ENCODE measurements at regions not wholly inside any gene's neighbourhood (a gene's known extent, or its start where the extent isn't known, plus 50 kb on each side); places are given as distances from the start of the nearest gene placed in this dataset.

DNA sequence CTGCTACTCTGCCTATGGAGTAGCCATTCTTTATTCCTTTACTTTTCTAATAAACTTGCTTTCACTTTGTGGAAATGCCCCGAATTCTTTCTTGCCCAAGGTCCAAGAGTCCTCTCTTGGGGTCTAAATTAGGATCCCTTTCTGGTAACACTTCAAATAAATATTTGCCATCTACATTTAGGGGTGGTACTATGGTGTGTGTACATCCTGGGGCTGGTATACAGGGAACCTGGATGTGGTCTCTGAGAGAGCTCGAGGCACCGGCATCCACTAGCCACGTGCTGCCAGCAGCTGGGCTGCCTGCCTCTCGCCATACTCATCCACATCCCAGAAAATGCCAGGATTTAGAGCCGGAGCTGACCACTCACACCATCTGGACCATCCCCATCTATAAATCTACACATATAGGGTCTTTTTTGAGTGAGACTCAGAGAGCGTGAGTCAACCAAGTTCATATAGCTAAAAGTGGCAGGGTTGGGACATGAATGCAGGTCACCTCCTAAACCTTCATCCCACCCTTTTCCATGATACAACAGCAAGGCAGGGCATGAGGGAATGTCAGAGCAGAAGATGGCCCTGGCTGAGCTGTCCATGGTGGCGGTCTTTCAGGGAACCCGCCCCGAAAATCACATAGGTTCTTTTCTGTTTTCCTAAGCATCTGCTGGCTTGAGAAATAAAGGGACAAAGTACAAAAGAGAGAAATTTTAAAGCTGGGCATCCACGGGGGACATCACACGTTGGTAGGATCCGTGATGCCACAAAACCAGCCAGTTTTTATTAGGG, 76.6 kb upstream of the F3 start:
- no peak for DNase-seq
- H3K36me3 ChIP-seq (ENCODE audit: control insufficient read depth, insufficient read depth, low read length): no peaks in the 10 kb centered on the region
- Mint-ChIP-seq H3K9me3 (ENCODE audit: unreplicated experiment) (no peaks in the 10 kb centered on the region), H3K27ac (ENCODE audit: unreplicated experiment) (peak overlapping the region; percentile 86), H3K4me1 (ENCODE audit: low read depth, unreplicated experiment) (peaks cover 17% of the 10 kb centered on the region), H3K36me3 (ENCODE audit: insufficient read depth, unreplicated experiment) (peaks cover 13% of the 10 kb centered on the region), H3K27me3 (ENCODE audit: insufficient read depth, unreplicated experiment) (no peaks in the 10 kb centered on the region), H3K4me3 (ENCODE audit: unreplicated experiment) (no peak overlapping the region)
- H3K9me3 ChIP-seq: peaks cover 4% of the 10 kb centered on the region; the same call in 1 of the 2 replicates
- intact Hi-C loops (cut with micrococcal nuclease; ENCODE audit: unreplicated experiment): loop anchor here (2.0 kb wide), 2 partner anchors 15 to 37 kb away; no protein-coding TSS in a partner anchor
- TF ChIP-seq CTCF (IDR thresholded peaks at IDR 0.05; ENCODE audit: insufficient read depth in 1 of 2, low read depth in 1 of 2, low read length in 1 of 2, severe bottlenecking in 1 of 2, unreplicated experiment in 1 of 2): no peak
- H3K27me3 ChIP-seq (replicated peaks; ENCODE audit: control insufficient read depth, insufficient read depth, low read length): no peaks in the 10 kb centered on the region
- peaks cover 52% of the 10 kb centered on the region for H3K4me1 ChIP-seq
- no TSS peak for BruUV-seq (replicated peaks)
- CTCF ChIA-PET: no interaction called here
- POLR2A ChIA-PET: no interaction called here
- H3K4me3 ChIP-seq (ENCODE audit: low read depth, low read length): no peak overlapping the region

GRCh38 chr1:94617134-94617805, 75.7 kb upstream of the F3 start:
- no peak for DNase-seq
- ChIA-PET POLR2A (no interaction called here), CTCF (interaction anchor here (1.0 kb wide), 1 partner anchor 44 kb away, joined by 3 read pairs; no protein-coding TSS in a partner anchor)
- intact Hi-C loops (cut with micrococcal nuclease; ENCODE audit: unreplicated experiment): loop anchor here (2.0 kb wide), 2 partner anchors 14 to 38 kb away; no protein-coding TSS in a partner anchor
- Histone ChIP-seq H3K27me3 (replicated peaks; ENCODE audit: control insufficient read depth, insufficient read depth, low read length) (no peaks in the 10 kb centered on the region), H3K36me3 (ENCODE audit: control insufficient read depth, insufficient read depth, low read length) (no peaks in the 10 kb centered on the region), H3K4me3 (ENCODE audit: low read depth, low read length) (no peak overlapping the region), H3K9me3 (peaks cover 4% of the 10 kb centered on the region; the same call in 1 of the 2 replicates), H3K4me1 (peaks cover 50% of the 10 kb centered on the region)
- H3K36me3 Mint-ChIP-seq (ENCODE audit: insufficient read depth, unreplicated experiment): peaks cover 13% of the 10 kb centered on the region
- no peaks in the 10 kb centered on the region for H3K27me3 Mint-ChIP-seq (ENCODE audit: insufficient read depth, unreplicated experiment)
- no TSS peak for BruUV-seq (replicated peaks)
- TF ChIP-seq CTCF (IDR thresholded peaks at IDR 0.05; ENCODE audit: insufficient read depth in 1 of 2, low read depth in 1 of 2, low read length in 1 of 2, severe bottlenecking in 1 of 2, unreplicated experiment in 1 of 2): no peak
- no peaks in the 10 kb centered on the region for H3K9me3 Mint-ChIP-seq (ENCODE audit: unreplicated experiment)
- peak overlapping the region; percentile 86 for H3K27ac Mint-ChIP-seq (ENCODE audit: unreplicated experiment)
- peaks cover 26% of the 10 kb centered on the region for H3K4me1 Mint-ChIP-seq (ENCODE audit: low read depth, unreplicated experiment)
- H3K4me3 Mint-ChIP-seq (ENCODE audit: unreplicated experiment): peak overlapping the region; percentile 67

- no peaks in the 10 kb centered on the region for H3K36me3 ChIP-seq (ENCODE audit: control insufficient read depth, insufficient read depth, low read length)
- H3K9me3 ChIP-seq: peaks cover 4% of the 10 kb centered on the region; the same call in 1 of the 2 replicates
- H3K27me3 ChIP-seq (replicated peaks; ENCODE audit: control insufficient read depth, insufficient read depth, low read length): no peaks in the 10 kb centered on the region
- POLR2A ChIA-PET: interaction anchor here (0.8 kb wide), 1 partner anchor 89 kb away, joined by 5 read pairs; no protein-coding TSS in a partner anchor
- Mint-ChIP-seq H3K27ac (ENCODE audit: unreplicated experiment) (peak overlapping the region; percentile 86), H3K4me3 (ENCODE audit: unreplicated experiment) (peak overlapping the region; percentile 67), H3K4me1 (ENCODE audit: low read depth, unreplicated experiment) (peaks cover 27% of the 10 kb centered on the region), H3K27me3 (ENCODE audit: insufficient read depth, unreplicated experiment) (no peaks in the 10 kb centered on the region), H3K36me3 (ENCODE audit: insufficient read depth, unreplicated experiment) (peaks cover 13% of the 10 kb centered on the region), H3K9me3 (ENCODE audit: unreplicated experiment) (no peaks in the 10 kb centered on the region)
- intact Hi-C loops (cut with micrococcal nuclease; ENCODE audit: unreplicated experiment): loop anchor here (1.0 to 2.0 kb wide), 3 partner anchors 8 to 38 kb away; no protein-coding TSS in a partner anchor
- BruUV-seq (replicated peaks): no TSS peak
- CTCF ChIA-PET: interaction anchor here (1.0 kb wide), 1 partner anchor 45 kb away, joined by 3 read pairs; no protein-coding TSS in a partner anchor
- no peak for TF ChIP-seq CTCF (IDR thresholded peaks at IDR 0.05; ENCODE audit: insufficient read depth in 1 of 2, low read depth in 1 of 2, low read length in 1 of 2, severe bottlenecking in 1 of 2, unreplicated experiment in 1 of 2)
- peaks cover 56% of the 10 kb centered on the region for H3K4me1 ChIP-seq
- DNase-seq: peak; percentile 72 to 73
- no peak overlapping the region for H3K4me3 ChIP-seq (ENCODE audit: low read depth, low read length)
These were observed 74.9 kb upstream of the F3 start for GRCh38 chr1:94616506-94616905.
